Sigmoid colon (tissue), 4 donors: ENCODE measurements at regions not wholly inside any gene's neighbourhood (a gene's known extent, or its start where the extent isn't known, plus 50 kb on each side); places are given as distances from the start of the nearest gene placed in this dataset.

ENCODE experiments used
- EP300 ChIP-seq, 4 donors: sonication (generic); formaldehyde crosslinking; IDR thresholded peaks; one replicate each; pipeline ENCODE4 v1.6.1; 2017; ENCODE audit warnings: antibody characterized with exemption in 4 of 4
- TF ChIP-seq, protein P1 (sequence below), 4 experiments: fragments of 450-650 bp in 3 of 4; fragments of 200-600 bp in 1 of 4; IDR thresholded peaks; one replicate each; pipeline ENCODE4 v1.5.1; 2016 to 2019; ENCODE audit warnings: antibody characterized with exemption in 4 of 4, mild to moderate bottlenecking in 3 of 4, moderate library complexity in 2 of 4

DNA sequence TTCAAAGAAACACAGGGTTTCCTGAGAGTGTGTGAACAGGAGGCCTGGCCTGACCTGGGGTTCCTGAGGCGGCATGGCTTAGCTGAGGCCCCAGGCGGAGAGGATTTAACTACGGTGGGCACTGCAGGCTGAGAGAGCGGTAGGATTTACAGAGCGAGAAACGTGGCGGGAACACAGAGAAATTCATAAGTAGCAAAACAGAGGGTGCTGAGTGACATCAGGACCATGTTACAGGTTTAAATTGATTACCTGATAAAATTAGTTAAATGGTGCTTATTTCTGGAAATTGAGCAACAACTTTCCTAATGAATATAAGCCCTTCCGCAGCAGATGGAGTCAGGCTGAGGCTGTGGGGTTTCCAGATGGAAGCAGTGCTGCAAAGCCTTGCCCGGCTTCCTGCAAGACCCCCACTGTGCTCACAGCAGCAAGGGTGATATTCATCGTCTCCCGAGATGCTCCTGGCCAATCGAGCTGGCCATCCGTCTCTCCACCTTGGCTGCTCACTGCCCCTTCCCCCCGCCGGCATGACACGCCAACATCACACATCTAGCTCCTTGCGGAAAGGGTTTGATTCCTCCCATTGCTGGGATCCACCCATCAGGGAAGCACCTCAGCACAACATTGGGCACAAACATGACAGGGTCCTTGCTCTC is 69.4 kb upstream of the MORC3 start:
- no peak for TF ChIP-seq EP300 (IDR thresholded peaks at IDR 0.05)
- TF ChIP-seq, protein P1, sequence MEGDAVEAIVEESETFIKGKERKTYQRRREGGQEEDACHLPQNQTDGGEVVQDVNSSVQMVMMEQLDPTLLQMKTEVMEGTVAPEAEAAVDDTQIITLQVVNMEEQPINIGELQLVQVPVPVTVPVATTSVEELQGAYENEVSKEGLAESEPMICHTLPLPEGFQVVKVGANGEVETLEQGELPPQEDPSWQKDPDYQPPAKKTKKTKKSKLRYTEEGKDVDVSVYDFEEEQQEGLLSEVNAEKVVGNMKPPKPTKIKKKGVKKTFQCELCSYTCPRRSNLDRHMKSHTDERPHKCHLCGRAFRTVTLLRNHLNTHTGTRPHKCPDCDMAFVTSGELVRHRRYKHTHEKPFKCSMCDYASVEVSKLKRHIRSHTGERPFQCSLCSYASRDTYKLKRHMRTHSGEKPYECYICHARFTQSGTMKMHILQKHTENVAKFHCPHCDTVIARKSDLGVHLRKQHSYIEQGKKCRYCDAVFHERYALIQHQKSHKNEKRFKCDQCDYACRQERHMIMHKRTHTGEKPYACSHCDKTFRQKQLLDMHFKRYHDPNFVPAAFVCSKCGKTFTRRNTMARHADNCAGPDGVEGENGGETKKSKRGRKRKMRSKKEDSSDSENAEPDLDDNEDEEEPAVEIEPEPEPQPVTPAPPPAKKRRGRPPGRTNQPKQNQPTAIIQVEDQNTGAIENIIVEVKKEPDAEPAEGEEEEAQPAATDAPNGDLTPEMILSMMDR (IDR thresholded peaks at IDR 0.05) = no peak
